ENCODE measurements at regions not wholly inside any gene's neighbourhood (a gene's known extent, or its start where the extent isn't known, plus 50 kb on each side); places are given as distances from the start of the nearest gene placed in this dataset.

DNA sequence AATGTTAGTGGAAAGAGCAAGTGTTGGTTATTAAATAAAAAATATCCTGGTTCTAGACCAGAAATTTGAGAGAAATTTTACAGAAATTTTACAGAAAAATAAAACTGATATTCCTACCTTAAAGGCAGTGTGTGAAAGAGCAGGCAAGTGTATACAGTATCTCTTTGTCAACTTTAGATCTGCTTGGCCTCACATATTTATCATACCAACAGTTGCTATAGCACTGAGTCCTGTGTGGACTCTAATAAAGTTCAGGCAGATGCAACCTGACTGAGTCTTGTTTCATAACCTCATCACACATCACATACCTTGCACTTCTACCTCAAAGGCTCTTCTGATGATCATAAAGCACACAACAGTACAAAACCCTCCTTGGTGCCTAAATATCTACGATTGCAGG, 552.4 kb upstream of the PCDH15 start:
- Histone ChIP-seq H3K4me1 (ENCODE audit: control insufficient read depth, extremely low read depth, insufficient read depth, low read length) (no peaks in the 10 kb centered on the region), H4K20me1 (ENCODE audit: control insufficient read depth, extremely low read depth, insufficient read depth, low read length) (no peaks in the 10 kb centered on the region), H3K79me2 (ENCODE audit: control insufficient read depth, insufficient read depth, low read length) (no peaks in the 10 kb centered on the region), H3K27me3 (ENCODE audit: control insufficient read depth, extremely low read depth, insufficient read depth, low read length) (no peaks in the 10 kb centered on the region), H3K36me3 (ENCODE audit: control insufficient read depth in 2 of 2, extremely low read depth in 1 of 2, insufficient read depth in 2 of 2, low read length in 2 of 2) (no peaks in the 10 kb centered on the region), H3K4me3 (ENCODE audit: control insufficient read depth in 2 of 3, extremely low read depth in 1 of 3, insufficient read depth in 2 of 3, low read depth in 1 of 3, low read length in 3 of 3) (no peak overlapping the region), H2AFZ (ENCODE audit: control insufficient read depth, low read length) (no peak overlapping the region), H3K9me1 (ENCODE audit: control insufficient read depth, extremely low read depth, insufficient read depth, low read length) (no peaks in the 10 kb centered on the region), H3K4me2 (ENCODE audit: control insufficient read depth, extremely low read depth, insufficient read depth, low read depth, low read length) (no peak overlapping the region), H3K27ac (ENCODE audit: control insufficient read depth, insufficient read depth, low read length) (no peak overlapping the region), H3K9ac (ENCODE audit: control insufficient read depth, extremely low read depth, insufficient read depth, low read length) (no peak overlapping the region), H3K9me3 (ENCODE audit: control insufficient read depth, low read depth, low read length) (no peaks in the 10 kb centered on the region)
- dilution Hi-C loops (cut with MboI; ENCODE audit: extremely low pct_ligation_motif_present, low sequenced_read_pairs): no loop called here
- TF ChIP-seq EZH2 (IDR thresholded peaks at IDR 0.05; ENCODE audit: low read length): no peak
- TF ChIP-seq, protein P1, sequence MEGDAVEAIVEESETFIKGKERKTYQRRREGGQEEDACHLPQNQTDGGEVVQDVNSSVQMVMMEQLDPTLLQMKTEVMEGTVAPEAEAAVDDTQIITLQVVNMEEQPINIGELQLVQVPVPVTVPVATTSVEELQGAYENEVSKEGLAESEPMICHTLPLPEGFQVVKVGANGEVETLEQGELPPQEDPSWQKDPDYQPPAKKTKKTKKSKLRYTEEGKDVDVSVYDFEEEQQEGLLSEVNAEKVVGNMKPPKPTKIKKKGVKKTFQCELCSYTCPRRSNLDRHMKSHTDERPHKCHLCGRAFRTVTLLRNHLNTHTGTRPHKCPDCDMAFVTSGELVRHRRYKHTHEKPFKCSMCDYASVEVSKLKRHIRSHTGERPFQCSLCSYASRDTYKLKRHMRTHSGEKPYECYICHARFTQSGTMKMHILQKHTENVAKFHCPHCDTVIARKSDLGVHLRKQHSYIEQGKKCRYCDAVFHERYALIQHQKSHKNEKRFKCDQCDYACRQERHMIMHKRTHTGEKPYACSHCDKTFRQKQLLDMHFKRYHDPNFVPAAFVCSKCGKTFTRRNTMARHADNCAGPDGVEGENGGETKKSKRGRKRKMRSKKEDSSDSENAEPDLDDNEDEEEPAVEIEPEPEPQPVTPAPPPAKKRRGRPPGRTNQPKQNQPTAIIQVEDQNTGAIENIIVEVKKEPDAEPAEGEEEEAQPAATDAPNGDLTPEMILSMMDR (optimal IDR thresholded peaks at IDR 0.05 in 1 of 3, IDR thresholded peaks at IDR 0.05 in 1 of 3, conservative IDR thresholded peaks at IDR 0.05 in 1 of 3; ENCODE audit: extremely low read depth in 1 of 3, insufficient read depth in 2 of 3, low read length in 3 of 3): no peak
- no peak for DNase-seq (ENCODE audit: low read depth, low spot score)
- FAIRE-seq: no peak

DNA sequence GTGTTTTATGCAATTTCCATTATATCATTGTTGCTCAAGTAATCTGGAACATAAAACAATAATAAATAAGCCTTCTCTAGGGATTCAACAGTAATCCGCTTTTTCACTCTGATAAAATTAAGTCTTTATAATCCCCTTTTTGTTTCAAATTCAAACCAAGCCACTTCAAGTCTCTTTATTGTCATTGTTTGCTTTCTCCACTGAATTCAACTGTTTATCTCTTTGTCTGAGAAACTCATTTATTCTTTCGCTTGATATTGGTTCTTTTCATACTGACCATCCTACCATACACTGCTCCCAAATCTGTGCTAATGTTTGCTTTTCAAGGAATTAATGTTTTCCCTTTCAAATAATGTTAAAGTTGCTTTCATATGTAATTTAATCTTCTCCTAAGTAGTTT, 550.4 kb upstream of the PCDH15 start:
- Histone ChIP-seq H3K4me1 (ENCODE audit: control insufficient read depth, extremely low read depth, insufficient read depth, low read length) (no peaks in the 10 kb centered on the region), H3K27ac (ENCODE audit: control insufficient read depth, insufficient read depth, low read length) (no peak overlapping the region), H3K9me3 (ENCODE audit: control insufficient read depth, low read depth, low read length) (no peaks in the 10 kb centered on the region), H3K9me1 (ENCODE audit: control insufficient read depth, extremely low read depth, insufficient read depth, low read length) (no peaks in the 10 kb centered on the region), H3K79me2 (ENCODE audit: control insufficient read depth, insufficient read depth, low read length) (no peaks in the 10 kb centered on the region), H3K4me3 (ENCODE audit: control insufficient read depth in 2 of 3, extremely low read depth in 1 of 3, insufficient read depth in 2 of 3, low read depth in 1 of 3, low read length in 3 of 3) (no peak overlapping the region), H3K27me3 (ENCODE audit: control insufficient read depth, extremely low read depth, insufficient read depth, low read length) (no peaks in the 10 kb centered on the region), H3K9ac (ENCODE audit: control insufficient read depth, extremely low read depth, insufficient read depth, low read length) (no peak overlapping the region), H4K20me1 (ENCODE audit: control insufficient read depth, extremely low read depth, insufficient read depth, low read length) (no peaks in the 10 kb centered on the region), H3K4me2 (ENCODE audit: control insufficient read depth, extremely low read depth, insufficient read depth, low read depth, low read length) (no peak overlapping the region), H2AFZ (ENCODE audit: control insufficient read depth, low read length) (no peak overlapping the region), H3K36me3 (ENCODE audit: control insufficient read depth in 2 of 2, extremely low read depth in 1 of 2, insufficient read depth in 2 of 2, low read length in 2 of 2) (no peaks in the 10 kb centered on the region)
- dilution Hi-C loops (cut with MboI; ENCODE audit: extremely low pct_ligation_motif_present, low sequenced_read_pairs): no loop called here
- FAIRE-seq (no peak), DNase-seq (ENCODE audit: low read depth, low spot score) (no peak)
- TF ChIP-seq EZH2 (IDR thresholded peaks at IDR 0.05; ENCODE audit: low read length): no peak
- TF ChIP-seq, protein P1 (optimal IDR thresholded peaks at IDR 0.05 in 1 of 3, IDR thresholded peaks at IDR 0.05 in 1 of 3, conservative IDR thresholded peaks at IDR 0.05 in 1 of 3; ENCODE audit: extremely low read depth in 1 of 3, insufficient read depth in 2 of 3, low read length in 3 of 3): no peak
